Activated CD8-positive, alpha-beta T cell treated with anti-CD3 and anti-CD28 coated beads, Interleukin-2, amount 10 ng/mL, durations not matched to agents 7 days and 5 days (primary cell): ENCODE measurements at regions not wholly inside any gene's neighbourhood (a gene's known extent, or its start where the extent isn't known, plus 50 kb on each side); places are given as distances from the start of the nearest gene placed in this dataset.
"Not testable (repeated sequence)": the region's sequence is repeated elsewhere in the genome, so short reads cannot be mapped to it uniquely, and the experiment has no call there.

Source experiments
- ATAC-seq: fragments of 150-1000 bp; cut with Tn5 transposase; one replicate; pipeline ENCODE4 v1.10.0; 2021; ENCODE audit warnings: moderate library complexity
- CTCF ChIA-PET: fragments of 350-600 bp; sonication (Branson Sonifier 250); formaldehyde crosslinking; loops from one replicate; lab custom pipeline; 2021; ENCODE audit warnings: antibody characterized with exemption; lab: Charles Lee
- POLR2A ChIA-PET: fragments of 350-600 bp; sonication (Branson Sonifier 250); formaldehyde crosslinking; loops from one replicate; lab custom pipeline; 2021; ENCODE audit warnings: antibody characterized with exemption; lab: Charles Lee
- DNase-seq: peaks from one replicate; pipeline ENCODE4 v3.0.0-alpha.2; 2020
- H3K27ac Mint-ChIP-seq: one replicate; pipeline ENCODE4 v1.8.0; 2021; ENCODE audit warnings: mild to moderate bottlenecking, mixed read lengths
- H3K27me3 Mint-ChIP-seq: one replicate; pipeline ENCODE4 v1.8.0; 2021; ENCODE audit warnings: low read depth, mixed read lengths
- H3K36me3 Mint-ChIP-seq: one replicate; pipeline ENCODE4 v1.8.0; 2021; ENCODE audit warnings: low read depth, mixed read lengths
- H3K4me1 Mint-ChIP-seq: one replicate; pipeline ENCODE4 v1.8.0; 2021; ENCODE audit warnings: low read depth, mixed read lengths
- H3K4me3 Mint-ChIP-seq: one replicate; pipeline ENCODE4 v1.8.0; 2021; ENCODE audit warnings: mild to moderate bottlenecking, mixed read lengths
- H3K9me3 Mint-ChIP-seq: one replicate; pipeline ENCODE4 v1.8.0; 2022; ENCODE audit warnings: mixed read lengths; ENCODE audit not compliant: insufficient read depth

DNA sequence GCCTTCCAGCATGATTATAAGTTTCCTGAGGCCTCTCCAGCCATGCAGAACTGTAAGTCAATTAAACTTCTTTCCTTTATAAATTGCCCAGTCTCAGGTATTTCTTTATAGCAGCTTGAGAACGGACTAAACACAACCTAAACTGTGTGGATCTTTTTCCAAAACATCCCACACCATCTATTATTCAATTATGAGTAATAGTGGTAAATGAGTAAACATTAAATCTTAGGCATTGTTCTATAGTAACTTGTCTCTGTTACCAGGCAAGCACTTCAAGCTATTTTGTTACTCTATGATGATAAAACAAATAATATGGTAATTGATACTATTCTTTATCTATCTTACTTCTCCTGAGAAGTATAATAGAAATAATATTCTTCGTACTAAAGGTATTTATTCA is 536.9 kb upstream of the CHAC2 start:
- Mint-ChIP-seq H3K27me3 (no peaks in the 10 kb centered on the region), H3K9me3 (no peaks in the 10 kb centered on the region), H3K27ac (no peak overlapping the region), H3K4me3 (no peak overlapping the region), H3K4me1 (peaks cover 3% of the 10 kb centered on the region), H3K36me3 (no peaks in the 10 kb centered on the region)
- ChIA-PET CTCF (no interaction called here), POLR2A (no interaction called here)
- no peak for DNase-seq
- ATAC-seq = no peak

DNA sequence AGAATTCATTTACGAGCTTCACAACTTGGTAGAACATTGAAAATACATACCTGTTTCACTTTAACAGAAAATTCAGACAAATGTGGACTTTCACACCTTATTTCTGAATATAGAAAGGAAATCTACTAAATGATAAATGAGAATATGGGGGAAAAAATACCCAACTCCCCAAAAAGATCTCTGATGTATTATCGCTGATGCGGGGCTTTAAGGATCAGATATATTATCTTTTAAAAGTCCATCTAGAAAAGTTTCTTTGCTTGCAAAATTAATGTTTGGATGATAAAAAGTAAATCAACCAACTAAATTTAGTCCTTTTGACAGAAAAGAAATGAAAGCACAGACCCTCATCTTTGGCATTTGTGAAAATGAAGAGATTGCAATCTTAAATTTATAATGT is 540.1 kb upstream of the CHAC2 start:
- no peaks in the 10 kb centered on the region for H3K9me3 Mint-ChIP-seq
- ChIA-PET POLR2A (no interaction called here), CTCF (no interaction called here)
- ATAC-seq (no peak), DNase-seq (no peak)
- no peaks in the 10 kb centered on the region for H3K36me3 Mint-ChIP-seq
- H3K4me3 Mint-ChIP-seq = no peak overlapping the region
- no peak overlapping the region for H3K27ac Mint-ChIP-seq
- H3K4me1 Mint-ChIP-seq = peaks cover 3% of the 10 kb centered on the region
- H3K27me3 Mint-ChIP-seq = no peaks in the 10 kb centered on the region

DNA sequence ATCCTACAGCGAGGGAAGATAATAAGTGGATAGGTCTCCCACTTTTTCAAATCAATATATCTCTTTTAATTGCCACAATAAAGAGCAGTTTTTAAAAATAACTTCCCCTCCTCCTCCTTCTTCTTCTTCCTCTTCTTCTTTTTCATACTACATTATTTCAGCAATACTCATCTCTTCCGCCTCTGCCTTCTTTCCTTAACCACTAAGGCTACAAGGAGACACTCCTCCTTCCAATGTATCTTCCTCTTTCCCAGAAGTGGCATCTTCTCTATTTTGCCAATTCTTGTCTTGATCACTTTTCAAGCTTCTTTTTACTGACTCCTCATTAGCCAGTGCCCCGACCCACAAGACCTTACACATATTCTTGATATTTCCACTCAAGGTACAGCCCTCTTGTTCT is 546.6 kb upstream of the CHAC2 start:
- DNase-seq = no peak
- no peak overlapping the region for H3K27ac Mint-ChIP-seq
- no peak overlapping the region for H3K4me3 Mint-ChIP-seq
- ChIA-PET POLR2A (no interaction called here), CTCF (no interaction called here)
- no peak for ATAC-seq
- H3K4me1 Mint-ChIP-seq = no peaks in the 10 kb centered on the region
- no peaks in the 10 kb centered on the region for H3K9me3 Mint-ChIP-seq
- no peaks in the 10 kb centered on the region for H3K27me3 Mint-ChIP-seq
- H3K36me3 Mint-ChIP-seq = no peaks in the 10 kb centered on the region

- Mint-ChIP-seq H3K4me3 (no peak overlapping the region), H3K4me1 (no peaks in the 10 kb centered on the region), H3K36me3 (no peaks in the 10 kb centered on the region), H3K9me3 (peaks cover 7% of the 10 kb centered on the region), H3K27me3 (no peaks in the 10 kb centered on the region), H3K27ac (no peak overlapping the region)
- CTCF ChIA-PET = no interaction called here
- POLR2A ChIA-PET = no interaction called here
- ATAC-seq (no peak), DNase-seq (no peak)
Observed at GRCh38 chr2:53217250-53217649, 550.4 kb upstream of the CHAC2 start.

GRCh38 chr2:53216805-53217204 is 550.8 kb upstream of the CHAC2 start:
- Mint-ChIP-seq H3K36me3 (no peaks in the 10 kb centered on the region), H3K4me3 (no peak overlapping the region), H3K27ac (no peak overlapping the region), H3K4me1 (no peaks in the 10 kb centered on the region), H3K27me3 (no peaks in the 10 kb centered on the region), H3K9me3 (peaks cover 7% of the 10 kb centered on the region)
- DNase-seq (no peak), ATAC-seq (no peak)
- ChIA-PET CTCF (no interaction called here), POLR2A (no interaction called here)

- H3K27ac Mint-ChIP-seq = no peak overlapping the region
- peaks cover 7% of the 10 kb centered on the region for H3K9me3 Mint-ChIP-seq
- no peak overlapping the region for H3K4me3 Mint-ChIP-seq
- no peak for DNase-seq
- CTCF ChIA-PET = no interaction called here
- H3K27me3 Mint-ChIP-seq = no peaks in the 10 kb centered on the region
- H3K36me3 Mint-ChIP-seq = no peaks in the 10 kb centered on the region
- POLR2A ChIA-PET = no interaction called here
- ATAC-seq = no peak
- no peaks in the 10 kb centered on the region for H3K4me1 Mint-ChIP-seq
Observed at GRCh38 chr2:53212576-53212975, 555.0 kb upstream of the CHAC2 start.

- Mint-ChIP-seq H3K4me1 (no peaks in the 10 kb centered on the region), H3K27ac (no peak overlapping the region), H3K9me3 (peaks cover 7% of the 10 kb centered on the region), H3K27me3 (no peaks in the 10 kb centered on the region), H3K36me3 (no peaks in the 10 kb centered on the region), H3K4me3 (no peak overlapping the region)
- DNase-seq = no peak
- POLR2A ChIA-PET = no interaction called here
- CTCF ChIA-PET = no interaction called here
- ATAC-seq = no peak
Observed at GRCh38 chr2:53211201-53211774, 556.3 kb upstream of the CHAC2 start.

GRCh38 chr2:53210538-53210937 is 557.1 kb upstream of the CHAC2 start:
- peaks cover 7% of the 10 kb centered on the region for H3K9me3 Mint-ChIP-seq
- no peak overlapping the region for H3K27ac Mint-ChIP-seq
- no peak for DNase-seq
- no peaks in the 10 kb centered on the region for H3K27me3 Mint-ChIP-seq
- ChIA-PET POLR2A (no interaction called here), CTCF (no interaction called here)
- H3K36me3 Mint-ChIP-seq = no peaks in the 10 kb centered on the region
- no peaks in the 10 kb centered on the region for H3K4me1 Mint-ChIP-seq
- ATAC-seq = no peak
- no peak overlapping the region for H3K4me3 Mint-ChIP-seq

DNA sequence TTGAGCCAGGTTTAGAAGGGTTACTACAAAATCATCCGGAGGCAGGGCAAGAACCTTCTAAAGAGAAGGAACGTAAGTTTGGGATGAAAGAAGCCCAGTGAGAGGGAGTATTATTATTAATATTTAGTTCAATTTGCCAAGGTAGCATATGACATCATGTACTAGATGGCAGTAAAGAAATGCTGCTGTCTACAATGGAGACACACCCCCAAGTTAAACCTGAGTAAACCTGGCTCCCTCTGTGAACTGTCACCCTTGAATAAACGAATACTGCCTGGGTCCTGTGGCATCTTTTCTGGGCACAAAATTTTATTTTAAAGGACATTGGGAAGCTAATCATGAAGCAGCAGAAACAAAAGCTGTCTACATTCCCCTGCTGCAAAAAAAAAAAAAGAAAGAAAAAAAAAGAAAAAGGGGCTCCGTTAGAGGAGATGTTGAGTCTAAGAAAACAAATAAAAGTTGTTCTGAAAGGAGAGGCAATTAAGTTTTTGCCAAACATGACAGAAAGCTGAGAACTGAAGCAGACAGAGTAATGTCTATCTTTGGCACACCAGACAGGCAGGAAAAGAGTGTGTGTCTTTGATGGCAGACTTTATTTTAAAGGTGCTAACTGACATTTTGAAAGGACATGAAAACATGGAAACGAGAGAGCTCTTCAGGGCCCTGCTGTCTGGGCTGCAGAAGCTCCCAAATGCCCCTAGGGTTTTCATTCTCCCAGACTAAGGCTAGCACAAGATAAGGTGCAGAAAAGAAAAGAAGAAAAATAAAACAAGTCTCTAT is 557.7 kb upstream of the CHAC2 start:
- Mint-ChIP-seq H3K36me3 (no peaks in the 10 kb centered on the region), H3K9me3 (peaks cover 7% of the 10 kb centered on the region), H3K27ac (no peak overlapping the region), H3K4me3 (no peak overlapping the region), H3K4me1 (no peaks in the 10 kb centered on the region), H3K27me3 (no peaks in the 10 kb centered on the region)
- ChIA-PET POLR2A (no interaction called here), CTCF (no interaction called here)
- DNase-seq = no peak
- ATAC-seq = no peak

GRCh38 chr2:53208815-53209214 is 558.8 kb upstream of the CHAC2 start:
- ChIA-PET CTCF (no interaction called here), POLR2A (no interaction called here)
- Mint-ChIP-seq H3K9me3 (no peaks in the 10 kb centered on the region), H3K4me3 (no peak overlapping the region), H3K36me3 (no peaks in the 10 kb centered on the region), H3K4me1 (no peaks in the 10 kb centered on the region), H3K27me3 (no peaks in the 10 kb centered on the region), H3K27ac (no peak overlapping the region)
- no peak for DNase-seq
- no peak for ATAC-seq

GRCh38 chr2:53206226-53206625 is 561.4 kb upstream of the CHAC2 start:
- POLR2A ChIA-PET, H3K27ac Mint-ChIP-seq, H3K27me3 Mint-ChIP-seq, H3K9me3 Mint-ChIP-seq, ATAC-seq, CTCF ChIA-PET, H3K4me3 Mint-ChIP-seq, H3K36me3 Mint-ChIP-seq, H3K4me1 Mint-ChIP-seq, DNase-seq: not testable (repeated sequence)

GRCh38 chr2:53202063-53202462 is 565.5 kb upstream of the CHAC2 start:
- POLR2A ChIA-PET = no interaction called here
- Mint-ChIP-seq H3K9me3 (no peaks in the 10 kb centered on the region), H3K4me3 (no peak overlapping the region), H3K27ac (no peak overlapping the region), H3K36me3 (no peaks in the 10 kb centered on the region), H3K27me3 (no peaks in the 10 kb centered on the region), H3K4me1 (no peaks in the 10 kb centered on the region)
- CTCF ChIA-PET = no interaction called here
- DNase-seq (no peak), ATAC-seq (no peak)

DNA sequence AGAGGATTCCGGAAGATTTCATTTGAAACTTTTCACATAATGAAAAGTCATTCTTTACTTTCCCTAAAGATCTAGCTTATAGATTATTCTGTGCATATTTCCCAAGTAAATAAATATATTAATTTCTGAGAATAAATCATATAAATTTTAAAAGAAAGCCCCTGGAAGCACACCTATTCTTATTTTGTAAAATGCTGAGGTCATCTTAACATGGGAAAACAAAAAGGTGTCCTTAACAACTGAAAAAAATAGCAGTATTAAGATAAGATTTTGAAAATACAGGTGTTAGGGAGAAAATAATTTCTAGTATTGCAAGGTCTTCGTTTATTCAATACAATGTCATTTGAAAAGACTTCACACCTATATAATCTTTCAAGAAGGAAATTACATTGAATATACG is 567.5 kb upstream of the CHAC2 start:
- Mint-ChIP-seq H3K4me3 (no peak overlapping the region), H3K27me3 (no peaks in the 10 kb centered on the region), H3K9me3 (no peaks in the 10 kb centered on the region), H3K36me3 (no peaks in the 10 kb centered on the region), H3K27ac (no peak overlapping the region), H3K4me1 (no peaks in the 10 kb centered on the region)
- no peak for ATAC-seq
- CTCF ChIA-PET = no interaction called here
- DNase-seq = no peak
- POLR2A ChIA-PET = no interaction called here
